A673 (cell line): ENCODE measurements at regions not wholly inside any gene's neighbourhood (a gene's known extent, or its start where the extent isn't known, plus 50 kb on each side); places are given as distances from the start of the nearest gene placed in this dataset.

Experiments
- EZH2 ChIP-seq: fragments of 200-600 bp; sonication (generic); IDR thresholded peaks from 2 replicates; pipeline ENCODE4 v1.6.1; 2017; ENCODE audit warnings: borderline replicate concordance, low read depth, mild to moderate bottlenecking, mixed read lengths, antibody characterized with exemption, low read length; ENCODE audit not compliant: poor library complexity, severe bottlenecking
- TF ChIP-seq, protein P1 (sequence below): fragments of 300-800, 200-600 bp; sonication (generic); conservative IDR thresholded peaks from 2 replicates; pipeline ENCODE4 v1.5.1; 2017; ENCODE audit warnings: low read depth, mild to moderate bottlenecking, antibody characterized with exemption, low read length, moderate library complexity, mixed read lengths

DNA sequence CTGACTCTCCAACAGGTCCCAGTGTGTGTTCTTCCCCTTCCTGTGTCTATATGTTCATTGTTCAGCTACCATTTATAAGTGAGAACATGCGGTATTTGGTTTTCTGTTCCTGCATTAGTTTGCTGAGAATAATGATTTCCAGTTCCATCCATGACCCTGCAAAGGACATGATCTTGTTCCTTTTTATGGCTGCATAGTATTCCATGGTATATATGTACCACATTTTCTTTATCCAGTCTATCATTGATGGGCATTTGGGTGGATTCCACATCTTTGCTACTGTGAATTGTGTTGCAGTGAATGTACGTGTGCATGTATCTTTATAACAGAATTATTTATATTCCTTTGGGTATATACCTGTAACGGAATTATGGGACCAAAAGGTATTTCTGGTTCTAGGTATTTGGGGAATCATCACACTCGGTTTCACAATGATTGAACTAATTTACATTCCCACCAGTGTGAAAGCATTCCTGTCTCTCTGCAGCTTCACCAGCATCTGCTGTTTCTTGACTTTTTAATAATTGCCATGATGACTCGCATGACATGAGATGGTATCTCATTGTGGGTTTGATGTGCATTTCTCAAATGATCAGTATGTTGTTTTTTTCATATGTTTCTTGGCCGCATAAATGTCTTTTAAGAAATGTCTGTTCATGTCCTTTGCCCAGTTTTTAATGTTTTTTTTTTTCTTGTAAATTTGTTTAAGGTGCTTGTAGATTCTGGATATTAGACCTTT, 60.2 kb downstream of the LSMEM1 start:
- TF ChIP-seq, protein P1, sequence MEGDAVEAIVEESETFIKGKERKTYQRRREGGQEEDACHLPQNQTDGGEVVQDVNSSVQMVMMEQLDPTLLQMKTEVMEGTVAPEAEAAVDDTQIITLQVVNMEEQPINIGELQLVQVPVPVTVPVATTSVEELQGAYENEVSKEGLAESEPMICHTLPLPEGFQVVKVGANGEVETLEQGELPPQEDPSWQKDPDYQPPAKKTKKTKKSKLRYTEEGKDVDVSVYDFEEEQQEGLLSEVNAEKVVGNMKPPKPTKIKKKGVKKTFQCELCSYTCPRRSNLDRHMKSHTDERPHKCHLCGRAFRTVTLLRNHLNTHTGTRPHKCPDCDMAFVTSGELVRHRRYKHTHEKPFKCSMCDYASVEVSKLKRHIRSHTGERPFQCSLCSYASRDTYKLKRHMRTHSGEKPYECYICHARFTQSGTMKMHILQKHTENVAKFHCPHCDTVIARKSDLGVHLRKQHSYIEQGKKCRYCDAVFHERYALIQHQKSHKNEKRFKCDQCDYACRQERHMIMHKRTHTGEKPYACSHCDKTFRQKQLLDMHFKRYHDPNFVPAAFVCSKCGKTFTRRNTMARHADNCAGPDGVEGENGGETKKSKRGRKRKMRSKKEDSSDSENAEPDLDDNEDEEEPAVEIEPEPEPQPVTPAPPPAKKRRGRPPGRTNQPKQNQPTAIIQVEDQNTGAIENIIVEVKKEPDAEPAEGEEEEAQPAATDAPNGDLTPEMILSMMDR, result no peak
- TF ChIP-seq EZH2, result no peak
